Aorta (tissue), 5 donors: ENCODE measurements at regions not wholly inside any gene's neighbourhood (a gene's known extent, or its start where the extent isn't known, plus 50 kb on each side); places are given as distances from the start of the nearest gene placed in this dataset.
"Not testable (repeated sequence)": the region's sequence is repeated elsewhere in the genome, so short reads cannot be mapped to it uniquely, and the experiment has no call there.

Experiments used
- ATAC-seq: fragments of 200-7000 bp; cut with Tn5 transposase; one replicate; pipeline ENCODE4 v1.9.1; 2022; ENCODE audit warnings: moderate library complexity; ENCODE audit not compliant: low FRiP score
- DNase-seq, 2 donors: peaks; one replicate each; pipeline ENCODE4 v3.0.0-alpha.2; 2020
- H3K27ac ChIP-seq, 2 donors: one replicate each; pipeline ENCODE4 v1.5.1; 2013; ENCODE audit warnings: low read length in 2 of 2, mild to moderate bottlenecking in 2 of 2, moderate library complexity in 2 of 2, control low read depth in 1 of 2, inconsistent platforms in 1 of 2, low read depth in 1 of 2
- H3K27me3 ChIP-seq, 2 donors: one replicate each; pipeline ENCODE4 v1.6.1; 2013; ENCODE audit warnings: control low read depth in 1 of 2, low read length in 1 of 2, mild to moderate bottlenecking in 1 of 2, moderate library complexity in 1 of 2; ENCODE audit not compliant: insufficient read depth in 2 of 2, control insufficient read depth in 1 of 2
- H3K36me3 ChIP-seq, 2 donors: one replicate each; pipeline ENCODE4 v1.6.1; 2013; ENCODE audit warnings: control low read depth in 1 of 2, low read length in 1 of 2, mild to moderate bottlenecking in 1 of 2; ENCODE audit not compliant: insufficient read depth in 2 of 2, control insufficient read depth in 1 of 2
- H3K4me1 ChIP-seq, 2 donors: one replicate each; pipeline ENCODE4 v1.6.1; 2013; ENCODE audit warnings: low read length in 2 of 2, control low read depth in 1 of 2, mild to moderate bottlenecking in 1 of 2, moderate library complexity in 1 of 2; ENCODE audit not compliant: insufficient read depth in 2 of 2, control insufficient read depth in 1 of 2
- H3K4me3 ChIP-seq, 2 donors: one replicate each; pipeline ENCODE4 v1.5.1; 2013; ENCODE audit warnings: low read length in 2 of 2, control low read depth in 1 of 2, mild to moderate bottlenecking in 1 of 2
- H3K9me3 ChIP-seq: one replicate; pipeline ENCODE4 v1.6.1; 2013; ENCODE audit warnings: mild to moderate bottlenecking, low read length; ENCODE audit not compliant: control insufficient read depth
- WGBS, 2 donors: extraction: QIAGEN DNeasy Blood & Tissue Kit; methylation state at CpG; one replicate each; pipeline ENCODE4 v1.1.7; 2013; 5-methylcytosine and 5-hydroxymethylcytosine counted together
- intact Hi-C, 2 donors: fragments of 100-400 bp; cut with DNase I; formaldehyde crosslinking; loops; one replicate each; pipeline versions ENCODE4 v1.14.2 to v1.15.0; 2022
- donor health status: healthy with polysubstance abuse.
- donor health status: Bipolar disorder and iron deficiency.
- donor health status: DM: no; HTN: no; CAD: no.
- donor health status: DM: no; HTN: no; CAD: no.
- donor health status: DM: yes; HTN: yes; CAD: no.

DNA sequence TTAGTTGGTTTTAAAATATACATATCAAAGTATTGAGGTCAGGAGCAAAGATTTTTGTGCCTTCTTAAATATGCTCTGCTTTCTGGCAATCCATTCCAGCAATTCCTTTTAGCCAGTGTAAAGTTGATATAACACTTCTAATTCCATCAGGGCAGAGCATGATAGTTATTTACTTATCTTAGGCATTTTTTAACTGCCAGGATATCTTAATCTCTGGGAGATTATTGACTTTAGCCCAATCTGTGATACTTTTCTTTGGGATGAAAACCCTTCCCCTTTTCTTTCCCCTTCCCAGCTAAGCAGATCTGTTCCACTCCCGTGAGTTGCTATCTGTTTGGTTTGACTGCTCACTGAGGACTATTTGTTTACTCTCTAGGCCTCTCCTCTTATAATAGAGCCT lies 168.7 kb upstream of the RSPO3 start:
- intact Hi-C loops = no loop called here
- no peak overlapping the region for H3K27ac ChIP-seq
- no peaks in the 10 kb centered on the region for H3K4me1 ChIP-seq
- no peak for ATAC-seq
- no peaks in the 10 kb centered on the region for H3K9me3 ChIP-seq
- H3K36me3 ChIP-seq = no peaks in the 10 kb centered on the region
- H3K4me3 ChIP-seq = no peak overlapping the region
- no peaks in the 10 kb centered on the region for H3K27me3 ChIP-seq
- DNase-seq = no peak
- WGBS, 2 donors = 41 to 51% methylated on average over 1 of the region's 1 CpG

DNA sequence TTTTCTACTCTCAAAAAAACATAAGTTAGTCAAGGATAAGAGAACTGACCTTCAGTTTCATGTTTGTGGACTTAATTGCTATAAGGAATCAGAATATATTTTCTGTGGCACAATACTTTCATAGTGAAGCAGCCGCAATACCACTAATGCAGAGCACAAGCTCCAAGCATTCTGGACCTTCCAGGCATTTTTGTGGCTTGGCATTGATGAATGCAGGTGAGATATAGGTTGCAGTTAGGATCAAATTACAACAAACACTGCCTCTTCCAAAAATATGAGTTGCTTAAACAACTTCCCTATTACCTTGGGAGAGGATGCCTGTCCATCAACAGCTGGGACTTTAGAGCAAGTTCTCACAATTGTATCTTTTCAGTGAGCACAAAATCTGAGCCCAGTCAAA lies 162.8 kb upstream of the RSPO3 start:
- WGBS, 2 donors = 71 to 77% methylated on average over 1 of the region's 1 CpG
- no peak for ATAC-seq

DNA sequence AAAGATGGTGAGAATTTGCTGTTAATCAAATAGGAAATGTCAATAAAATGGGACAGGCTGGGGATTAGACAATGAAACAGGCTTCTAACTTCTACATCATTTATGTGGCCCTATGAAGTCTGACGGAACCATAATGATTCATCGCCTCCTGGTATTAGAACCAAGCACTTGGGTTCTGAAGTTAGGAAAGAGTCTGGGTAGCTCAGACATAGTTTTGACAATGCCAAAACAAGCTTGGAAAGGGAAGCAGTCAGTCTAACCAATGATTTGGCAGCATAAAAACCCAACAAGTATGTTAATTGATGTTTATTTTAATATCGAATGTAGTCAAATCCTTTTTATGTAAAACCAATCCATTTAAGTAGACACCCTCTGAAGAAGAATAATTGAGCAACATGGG lies 160.8 kb upstream of the RSPO3 start:
- H3K9me3 ChIP-seq = no peaks in the 10 kb centered on the region
- no peak overlapping the region for H3K4me3 ChIP-seq
- DNase-seq (no peak), ATAC-seq (no peak)
- 82% methylated on average over 3 of the region's 3 CpGs for WGBS, 2 donors
- intact Hi-C loops = no loop called here
- H3K27me3 ChIP-seq = no peaks in the 10 kb centered on the region
- no peaks in the 10 kb centered on the region for H3K4me1 ChIP-seq
- no peaks in the 10 kb centered on the region for H3K36me3 ChIP-seq
- H3K27ac ChIP-seq = no peak overlapping the region

More for the DNA sequence above, 162.8 kb upstream of the RSPO3 start:
- DNase-seq = no peak
- Histone ChIP-seq H3K4me1 (no peaks in the 10 kb centered on the region), H3K27me3 (no peaks in the 10 kb centered on the region), H3K9me3 (no peaks in the 10 kb centered on the region), H3K4me3 (no peak overlapping the region), H3K36me3 (no peaks in the 10 kb centered on the region), H3K27ac (no peak overlapping the region)
- intact Hi-C loops = no loop called here

DNA sequence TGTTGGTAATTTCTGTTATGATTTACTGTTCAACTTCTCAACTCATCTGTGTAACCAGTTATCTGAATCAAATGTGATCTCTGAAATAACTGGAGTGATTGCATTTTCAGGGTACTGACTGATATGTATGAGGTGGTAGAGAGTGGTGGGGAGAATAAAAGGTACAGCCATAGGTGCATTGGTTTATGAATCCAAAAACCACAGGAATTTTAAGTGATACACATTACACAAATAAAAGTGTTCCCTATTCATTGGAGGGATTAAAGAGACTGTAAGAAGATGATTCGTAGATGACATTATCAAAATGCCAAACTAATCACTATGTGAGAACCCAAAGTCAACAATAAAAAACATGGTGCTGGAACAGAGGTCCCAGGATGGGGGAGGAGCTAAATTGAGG lies 158.7 kb upstream of the RSPO3 start:
- Histone ChIP-seq H3K27ac (no peak overlapping the region), H3K9me3 (no peaks in the 10 kb centered on the region), H3K36me3 (no peaks in the 10 kb centered on the region), H3K27me3 (no peaks in the 10 kb centered on the region), H3K4me3 (no peak overlapping the region), H3K4me1 (no peaks in the 10 kb centered on the region)
- DNase-seq (no peak), ATAC-seq (no peak)
- WGBS, 2 donors = 72 to 76% methylated on average over 1 of the region's 1 CpG
- intact Hi-C loops = no loop called here

DNA sequence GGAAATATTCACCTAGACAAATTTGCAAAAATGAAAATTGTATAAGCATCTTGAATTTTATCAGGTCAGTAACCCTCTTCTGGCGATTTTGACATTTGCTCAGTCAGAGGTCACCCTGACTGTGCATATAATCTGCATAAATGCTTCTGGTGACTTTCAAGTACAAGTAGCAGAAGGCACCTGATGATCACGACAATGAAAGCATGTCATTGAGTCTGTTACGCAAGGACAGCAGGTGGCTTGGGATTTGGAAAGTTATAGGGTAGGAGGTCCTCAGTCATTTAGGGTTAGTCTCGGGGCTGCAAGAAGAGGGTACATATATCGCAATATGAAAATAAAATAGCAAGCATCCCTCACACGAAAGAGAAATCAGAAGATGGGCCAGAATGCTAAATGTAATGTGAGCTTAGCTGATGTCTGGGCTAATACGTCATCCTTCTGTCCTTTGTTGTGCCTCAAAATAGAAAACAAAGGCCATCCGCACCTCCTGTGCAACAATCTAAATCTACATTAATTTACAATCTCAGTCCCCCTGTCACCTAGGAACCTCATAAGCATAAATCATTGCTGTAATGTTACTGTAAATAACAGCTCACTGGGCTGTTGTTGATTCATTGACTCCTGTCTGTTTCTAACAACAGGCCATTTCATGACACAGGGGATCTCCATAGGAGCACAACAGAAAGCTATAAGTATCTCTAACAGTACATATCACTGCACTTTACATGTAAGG lies 155.2 kb upstream of the RSPO3 start:
- no peak overlapping the region for H3K4me3 ChIP-seq
- 82 to 83% methylated on average over 8 of the region's 8 CpGs for WGBS, 2 donors
- no peaks in the 10 kb centered on the region for H3K9me3 ChIP-seq
- no peaks in the 10 kb centered on the region for H3K27me3 ChIP-seq
- no peaks in the 10 kb centered on the region for H3K4me1 ChIP-seq
- H3K27ac ChIP-seq = no peak overlapping the region
- ATAC-seq (no peak), DNase-seq (no peak)
- intact Hi-C loops = no loop called here
- no peaks in the 10 kb centered on the region for H3K36me3 ChIP-seq

DNA sequence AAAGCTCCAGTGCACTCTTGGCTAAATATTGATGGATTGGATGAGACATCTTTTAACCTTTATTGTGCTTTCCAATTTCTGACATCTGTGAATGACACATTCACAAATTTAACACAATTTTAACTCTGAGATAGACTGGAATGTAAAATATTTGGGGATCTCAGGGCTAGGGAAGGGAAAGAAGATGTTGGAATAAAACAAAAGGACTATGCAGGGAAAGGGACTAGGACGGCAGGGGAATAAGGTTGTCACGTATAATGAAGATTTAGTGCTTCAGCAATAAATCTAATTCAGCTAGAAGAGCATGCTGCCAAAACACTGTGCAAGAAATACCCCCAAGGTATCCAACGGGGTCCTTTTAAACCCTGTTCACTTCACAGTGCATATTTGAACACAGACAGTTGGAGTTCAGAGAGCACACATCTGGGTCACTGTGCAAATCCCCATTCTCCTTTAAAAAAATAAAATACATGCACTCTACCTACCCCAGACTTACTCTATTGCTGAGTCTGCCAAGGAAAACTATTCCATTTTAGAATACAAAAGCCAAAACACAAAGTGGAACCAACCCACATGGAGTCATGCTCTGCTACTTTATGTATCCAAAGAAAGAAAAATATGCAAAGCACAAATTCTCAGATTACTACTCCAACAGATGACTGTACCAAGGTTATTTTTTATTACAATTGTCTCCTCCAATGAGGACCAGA lies 151.0 kb upstream of the RSPO3 start:
- intact Hi-C loops = no loop called here
- H3K4me3 ChIP-seq = no peak overlapping the region
- H3K27ac ChIP-seq = no peak overlapping the region
- H3K4me1 ChIP-seq = no peaks in the 10 kb centered on the region
- no peaks in the 10 kb centered on the region for H3K36me3 ChIP-seq
- peaks cover 2% of the 10 kb centered on the region for H3K9me3 ChIP-seq
- 7 to 11% methylated on average over 3 of the region's 3 CpGs for WGBS, 2 donors
- DNase-seq (no peak), ATAC-seq (no peak)
- no peaks in the 10 kb centered on the region for H3K27me3 ChIP-seq

DNA sequence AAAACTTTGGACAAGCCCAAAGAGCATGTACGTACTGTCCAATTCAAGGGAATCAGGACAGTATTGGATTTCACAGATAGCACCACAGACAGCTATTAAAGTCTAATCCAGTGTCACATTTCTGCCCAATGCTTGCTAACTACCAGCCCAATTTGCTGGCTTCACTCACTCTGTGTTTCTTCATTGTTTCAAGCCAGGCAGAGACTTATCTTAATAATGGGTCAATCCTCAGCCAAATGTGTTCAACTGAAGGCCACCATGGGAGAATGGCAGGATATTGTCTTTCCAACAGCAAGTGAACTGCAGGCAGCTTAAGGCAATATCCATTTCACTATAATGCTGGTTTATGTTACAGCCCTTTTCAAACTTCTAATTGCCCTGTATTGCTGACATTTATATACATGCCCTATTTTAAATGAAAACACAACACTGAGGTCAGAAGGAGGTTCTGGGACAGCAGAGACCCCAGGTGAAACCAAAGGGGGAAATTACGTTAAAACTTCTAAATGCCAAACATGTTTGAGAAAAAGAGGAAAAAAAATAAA lies 142.1 kb upstream of the RSPO3 start:
- Histone ChIP-seq H3K4me3 (no peak overlapping the region), H3K9me3 (no peaks in the 10 kb centered on the region), H3K4me1 (no peaks in the 10 kb centered on the region), H3K27ac (no peak overlapping the region), H3K27me3 (peaks cover 0 to 1% of the 10 kb centered on the region in 2 donors), H3K36me3 (no peaks in the 10 kb centered on the region)
- intact Hi-C loops = no loop called here
- 21 to 28% methylated on average over 2 of the region's 2 CpGs for WGBS, 2 donors
- ATAC-seq (no peak), DNase-seq (no peak)

DNA sequence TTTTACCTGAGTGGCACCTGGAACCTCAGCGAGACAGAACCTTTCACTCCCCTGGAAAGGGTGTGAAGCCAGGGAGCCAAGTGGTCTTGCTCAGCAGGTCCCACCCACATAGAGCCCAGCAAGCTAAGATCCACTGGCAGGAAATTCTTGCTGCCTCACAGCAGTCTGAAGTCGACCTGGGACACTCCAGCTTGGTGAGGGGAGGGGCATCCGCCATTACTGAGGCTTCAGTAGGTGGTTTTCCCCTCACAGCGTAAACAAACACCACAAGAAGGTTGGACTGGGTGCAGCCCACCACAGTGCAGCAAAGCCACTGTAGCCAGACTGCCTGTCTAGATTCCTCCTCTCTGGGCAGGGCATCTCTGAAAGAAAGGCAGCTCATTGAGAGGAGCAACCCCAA lies 134.7 kb upstream of the RSPO3 start:
- ATAC-seq = no peak
- H3K36me3 ChIP-seq = no peaks in the 10 kb centered on the region
- H3K4me1 ChIP-seq = no peaks in the 10 kb centered on the region
- WGBS, 2 donors = 57 to 60% methylated on average over 4 of the region's 4 CpGs
- no peak for DNase-seq
- H3K27me3 ChIP-seq = no peaks in the 10 kb centered on the region
- no peak overlapping the region for H3K27ac ChIP-seq
- no peaks in the 10 kb centered on the region for H3K9me3 ChIP-seq
- intact Hi-C loops = no loop called here
- H3K4me3 ChIP-seq = no peak overlapping the region

DNA sequence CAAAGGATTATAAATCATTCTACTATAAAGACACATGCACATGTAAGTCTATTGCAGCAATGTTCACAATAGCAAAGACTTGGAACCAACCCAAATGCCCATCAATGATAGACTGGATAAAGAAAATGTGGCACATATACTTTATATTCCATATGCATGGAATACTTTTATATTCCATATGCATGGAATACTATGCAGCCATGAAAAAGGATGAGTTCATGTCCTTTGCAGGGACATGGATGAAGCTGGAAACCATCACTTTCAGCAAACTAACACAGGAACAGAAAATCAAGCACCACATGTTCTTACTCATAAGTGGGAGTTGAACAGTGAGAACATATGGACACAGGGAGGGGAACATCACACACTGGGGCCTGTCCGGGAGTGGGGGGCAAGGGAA lies 130.3 kb upstream of the RSPO3 start:
- H3K9me3 ChIP-seq, H3K4me3 ChIP-seq, intact Hi-C loops, H3K27me3 ChIP-seq, H3K4me1 ChIP-seq, H3K36me3 ChIP-seq, DNase-seq, ATAC-seq, H3K27ac ChIP-seq: not testable (repeated sequence)
- WGBS, 2 donors = 86 to 87% methylated on average over 1 of the region's 1 CpG
